Activated CD8-positive, alpha-beta memory T cell treated with anti-CD3 and anti-CD28 coated beads, Interleukin-2, amount 50 U/mL, for 4 hours (primary cell): ENCODE measurements at regions not wholly inside any gene's neighbourhood (a gene's known extent, or its start where the extent isn't known, plus 50 kb on each side); places are given as distances from the start of the nearest gene placed in this dataset.

Experiments used
- DNase-seq: peaks from one replicate; pipeline ENCODE4 v3.0.0-alpha.2; 2020

GRCh38 chr4:162343967-162344366, 180.2 kb upstream of the FSTL5 start:
- no peak for DNase-seq

DNA sequence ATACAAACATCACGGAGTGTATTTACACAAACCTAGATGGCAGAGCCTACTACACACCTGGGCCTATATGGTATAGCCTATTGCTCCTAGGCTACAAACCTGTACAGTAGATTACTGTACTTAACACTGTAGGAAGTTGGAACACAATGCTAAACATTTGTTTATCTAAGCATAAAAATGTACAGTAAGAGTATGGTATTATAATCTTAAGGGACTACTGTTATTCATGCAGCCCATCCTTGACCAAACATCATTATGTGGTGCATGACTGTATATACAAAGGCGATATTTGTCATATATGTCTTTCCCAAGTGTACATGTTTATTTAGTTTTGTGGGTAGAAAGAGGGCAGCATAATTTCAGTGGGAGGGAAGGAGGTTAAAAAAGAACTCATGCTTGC, 177.7 kb upstream of the FSTL5 start:
- DNase-seq: no peak

DNA sequence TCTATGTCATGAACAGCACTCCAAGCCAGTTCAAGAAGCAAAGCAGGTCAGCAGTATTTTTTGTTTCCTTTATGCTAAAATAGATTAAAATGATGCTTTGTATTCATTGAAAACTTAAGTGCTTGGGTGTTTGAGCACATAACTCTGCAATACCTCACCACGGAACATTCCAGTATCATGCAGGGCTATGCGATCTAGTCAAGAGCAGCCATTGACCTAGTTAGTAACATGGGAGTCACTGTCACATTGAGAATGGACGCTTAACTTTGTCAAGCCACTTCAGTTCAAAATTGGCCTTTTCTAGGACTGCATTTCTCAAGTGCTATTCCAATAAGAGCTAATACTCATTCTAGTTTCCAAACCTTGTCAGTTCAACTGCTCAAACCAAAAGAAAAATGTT, 160.1 kb upstream of the FSTL5 start:
- DNase-seq: no peak

DNA sequence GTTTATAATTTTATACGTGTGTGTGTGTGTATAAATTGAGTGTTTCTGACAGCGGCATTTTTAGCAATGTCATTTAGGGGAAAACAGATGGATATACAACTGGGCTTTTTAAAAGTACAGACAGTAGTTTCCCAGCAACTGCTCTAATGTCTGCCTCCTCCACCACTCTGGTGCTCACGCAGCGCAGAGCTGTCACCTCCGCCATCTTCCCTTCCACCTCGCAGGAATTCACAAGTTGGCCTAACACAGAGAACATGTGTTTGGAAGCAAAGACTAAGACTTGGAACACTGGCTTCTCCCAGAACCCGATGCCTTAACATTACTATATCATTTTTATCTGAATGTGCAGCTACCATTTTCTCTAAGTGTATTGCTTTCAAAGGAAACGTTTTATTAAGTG, 158.3 kb upstream of the FSTL5 start:
- no peak for DNase-seq

- no peak for DNase-seq
Measured at GRCh38 chr4:162285753-162286152, 122.0 kb upstream of the FSTL5 start.

DNA sequence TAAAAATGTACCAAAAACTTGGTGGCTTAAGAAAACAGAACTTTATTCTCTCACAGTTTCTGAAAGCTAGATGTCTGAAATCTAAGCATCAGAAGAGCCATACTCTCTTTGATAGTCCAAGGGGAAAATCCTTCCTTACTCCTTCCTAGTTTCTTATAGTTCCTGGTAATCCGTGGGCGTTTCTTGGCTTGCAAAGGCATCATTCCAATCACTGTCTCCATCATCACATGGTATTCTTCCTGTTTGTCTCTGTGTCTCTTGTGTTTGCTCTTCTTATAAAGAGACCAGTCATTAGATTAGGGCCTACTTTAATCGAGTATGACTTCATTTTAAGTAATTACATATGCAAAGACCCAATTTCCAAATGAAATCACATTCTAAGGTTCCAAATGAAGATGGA, 118.9 kb upstream of the FSTL5 start:
- no peak for DNase-seq

DNA sequence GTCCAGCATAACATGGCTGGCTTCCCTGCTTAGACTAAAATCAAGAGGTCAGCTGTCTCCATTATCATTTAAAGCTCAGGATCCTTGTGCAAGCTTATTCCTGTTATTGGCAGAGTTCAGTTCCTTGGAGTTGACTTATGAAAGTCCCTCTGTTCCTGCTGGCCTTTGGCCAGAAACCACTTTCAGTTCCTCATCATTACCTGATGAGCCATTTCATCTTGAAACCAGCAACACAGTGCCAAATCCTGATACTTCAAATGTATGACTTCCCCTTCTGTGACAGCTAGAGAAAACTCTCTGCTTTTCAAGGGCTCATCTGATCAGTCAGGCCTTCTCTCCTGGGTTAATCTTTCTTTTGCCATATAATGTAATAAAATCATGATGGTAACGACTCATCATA, 110.6 kb upstream of the FSTL5 start:
- no peak for DNase-seq

DNA sequence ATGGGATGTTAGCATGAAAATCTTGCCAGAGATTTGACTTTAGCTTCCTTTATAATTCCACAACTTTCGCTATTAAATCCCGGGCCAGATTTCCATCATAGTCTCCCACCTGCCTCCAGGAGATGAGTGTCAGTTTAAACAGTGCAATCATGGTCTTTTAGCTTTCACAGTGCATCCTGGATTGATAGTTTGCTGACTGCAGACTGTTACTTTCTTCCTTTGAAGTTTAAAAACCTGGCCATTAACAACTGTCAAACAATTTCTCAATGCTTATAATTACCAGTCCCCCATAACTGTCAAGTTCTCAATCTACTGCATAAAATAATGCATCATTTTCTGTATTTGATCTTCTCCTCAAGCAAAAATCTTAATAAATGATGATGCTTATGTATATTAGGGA, 108.4 kb upstream of the FSTL5 start:
- no peak for DNase-seq

DNA sequence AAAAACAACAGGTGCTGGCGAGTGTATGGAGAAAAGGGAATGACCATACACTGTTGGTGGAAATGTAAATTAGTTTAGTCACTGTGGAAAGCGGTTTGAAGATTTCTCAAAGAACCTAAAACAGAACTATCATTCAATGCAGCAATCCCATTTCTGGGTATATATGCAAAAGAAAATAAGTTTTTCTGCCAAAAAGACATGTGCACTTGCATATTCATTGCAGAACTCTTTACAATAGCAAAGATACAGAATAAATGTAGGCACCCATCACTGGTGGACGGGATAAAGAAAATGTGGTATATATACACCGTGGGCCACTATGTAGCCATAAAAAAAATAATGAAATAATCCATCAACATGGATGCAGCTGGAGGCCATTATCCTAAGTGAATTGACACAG, 105.1 kb upstream of the FSTL5 start:
- DNase-seq: no peak

DNA sequence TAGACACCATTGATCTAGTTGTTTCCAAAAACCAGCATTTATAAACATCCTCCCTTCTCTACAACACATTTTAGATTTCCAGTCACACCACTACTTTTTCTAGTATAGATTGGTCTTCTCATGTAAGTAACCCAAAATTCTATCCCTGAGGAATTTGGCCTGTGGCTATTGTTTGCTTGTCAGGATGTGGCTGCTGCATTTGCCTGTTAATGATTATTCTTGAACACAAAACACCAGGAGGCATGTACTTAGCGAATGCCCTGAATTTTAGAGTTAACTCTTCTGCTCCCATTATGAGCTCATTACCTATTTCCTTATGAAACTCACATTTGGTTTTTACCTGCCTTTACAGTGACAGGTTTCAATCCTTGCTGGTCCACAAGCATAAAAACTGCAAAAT, 102.0 kb upstream of the FSTL5 start:
- DNase-seq: no peak

- DNase-seq: no peak
Measured at GRCh38 chr4:162245051-162245450, 81.3 kb upstream of the FSTL5 start.

- DNase-seq: no peak
Measured at GRCh38 chr4:162241857-162242256, 78.1 kb upstream of the FSTL5 start.

GRCh38 chr4:162239992-162240769, 76.4 kb upstream of the FSTL5 start:
- DNase-seq: no peak

GRCh38 chr4:162237676-162238075, 73.9 kb upstream of the FSTL5 start:
- no peak for DNase-seq

- DNase-seq: no peak
Measured at GRCh38 chr4:162234595-162234994, 70.8 kb upstream of the FSTL5 start.

DNA sequence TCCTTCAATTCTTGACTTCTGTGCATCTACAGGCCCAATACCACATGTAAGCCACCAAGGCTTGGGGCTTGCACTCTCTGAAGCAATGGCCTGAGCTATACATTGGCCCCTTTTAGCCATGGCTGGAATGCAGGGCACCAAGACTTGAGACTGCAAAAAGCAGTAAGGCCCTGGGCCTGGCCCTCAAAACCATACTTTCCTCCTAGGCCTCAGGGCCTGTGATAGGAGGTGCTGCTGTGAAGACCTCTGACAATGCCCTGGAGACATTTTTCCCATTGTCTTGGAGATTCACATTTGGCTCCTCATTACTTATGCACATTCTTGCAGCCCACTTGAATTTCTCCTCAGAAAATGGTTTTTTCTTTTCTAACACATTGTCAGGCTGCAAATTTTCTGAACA, 68.5 kb upstream of the FSTL5 start:
- DNase-seq: no peak

DNA sequence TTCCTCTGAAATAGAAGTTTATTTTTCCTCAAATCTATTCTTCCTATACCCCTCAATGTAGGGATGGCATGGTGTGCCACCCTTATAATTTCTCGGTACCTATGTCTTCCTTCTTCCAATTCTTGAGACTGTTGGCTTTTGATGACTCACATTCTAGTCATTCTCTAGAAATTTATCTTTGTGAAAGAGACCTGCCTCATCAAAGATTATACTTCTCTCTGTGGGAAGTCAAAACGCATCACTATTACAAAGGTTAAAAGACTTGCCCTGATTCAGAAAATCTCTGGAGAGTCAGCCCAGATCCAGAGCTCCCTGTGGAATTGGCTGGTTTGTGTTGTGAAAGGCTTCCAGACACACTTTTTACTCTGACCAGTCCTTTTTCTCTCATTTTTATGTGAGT, 65.9 kb upstream of the FSTL5 start:
- no peak for DNase-seq

GRCh38 chr4:162221148-162221547, 57.3 kb upstream of the FSTL5 start:
- no peak for DNase-seq
